DMS79 treated with DMSO at 0.1 percent for 48 hours (cell line): ENCODE measurements at regions not wholly inside any gene's neighbourhood (a gene's known extent, or its start where the extent isn't known, plus 50 kb on each side); places are given as distances from the start of the nearest gene placed in this dataset.
"Not testable (repeated sequence)": the region's sequence is repeated elsewhere in the genome, so short reads cannot be mapped to it uniquely, and the experiment has no call there.

ENCODE experiments used
- DNase-seq: peaks from one replicate; lab custom pipeline; 2025; lab: John Stamatoyannopoulos, UW

GRCh38 chr5:15334551-15335266 is 165.3 kb upstream of the FBXL7 start:
- no peak for DNase-seq

GRCh38 chr5:15333091-15333490 is 166.9 kb upstream of the FBXL7 start:
- no peak for DNase-seq

GRCh38 chr5:15326932-15327331 is 173.0 kb upstream of the FBXL7 start:
- DNase-seq, result no peak

GRCh38 chr5:15326471-15326870 is 173.5 kb upstream of the FBXL7 start:
- no peak for DNase-seq

- no peak for DNase-seq
These were observed 177.6 kb upstream of the FBXL7 start for GRCh38 chr5:15322421-15322820.

- no peak for DNase-seq
These were observed 178.2 kb upstream of the FBXL7 start for GRCh38 chr5:15321776-15322175.

- no peak for DNase-seq
These were observed 179.1 kb upstream of the FBXL7 start for GRCh38 chr5:15320871-15321270.

- no peak for DNase-seq
These were observed 194.8 kb upstream of the FBXL7 start for GRCh38 chr5:15304914-15305834.

GRCh38 chr5:15304066-15304731 is 195.8 kb upstream of the FBXL7 start:
- no peak for DNase-seq

GRCh38 chr5:15300141-15300540 is 199.8 kb upstream of the FBXL7 start:
- DNase-seq, result no peak

GRCh38 chr5:15290953-15291352 is 209.0 kb upstream of the FBXL7 start:
- no peak for DNase-seq

- DNase-seq, result no peak
These were observed 213.3 kb upstream of the FBXL7 start for GRCh38 chr5:15286650-15287049.

GRCh38 chr5:15285901-15286583 is 213.9 kb upstream of the FBXL7 start:
- DNase-seq, result no peak

GRCh38 chr5:15284706-15285105 is 215.3 kb upstream of the FBXL7 start:
- DNase-seq, result no peak

- DNase-seq, result no peak
These were observed 216.9 kb upstream of the FBXL7 start for GRCh38 chr5:15283076-15283475.

GRCh38 chr5:15282611-15283010 is 217.4 kb upstream of the FBXL7 start:
- DNase-seq, result no peak

- not testable (repeated sequence) for DNase-seq
These were observed 228.4 kb upstream of the FBXL7 start for GRCh38 chr5:15271596-15271995.

GRCh38 chr5:15267966-15268365 is 232.0 kb upstream of the FBXL7 start:
- DNase-seq, result no peak

GRCh38 chr5:15266841-15267240 is 233.1 kb upstream of the FBXL7 start:
- DNase-seq, result no peak

GRCh38 chr5:15266229-15266628 is 233.8 kb upstream of the FBXL7 start:
- no peak for DNase-seq

GRCh38 chr5:15263942-15264341 is 236.0 kb upstream of the FBXL7 start:
- no peak for DNase-seq

GRCh38 chr5:15263406-15263805 is 236.6 kb upstream of the FBXL7 start:
- no peak for DNase-seq
